HCT116 (cell line): ENCODE measurements at regions not wholly inside any gene's neighbourhood (a gene's known extent, or its start where the extent isn't known, plus 50 kb on each side); places are given as distances from the start of the nearest gene placed in this dataset.

ENCODE experiments used
- ATAC-seq: fragments of 200-7000 bp; cut with Tn5 transposase; 2 replicates; pipeline ENCODE4 v1.9.1; 2020; ENCODE audit warnings: mild to moderate bottlenecking, moderate library complexity
- BruUV-seq: library from RNA; stranded (reverse); fragments of 400-500 nt; replicated peaks from 2 replicates; lab custom pipeline; 2021; lab: Mats Ljungman, UMichigan
- CTCF ChIA-PET: fragments of 300-600 bp; sonication (Branson Sonifier 250); formaldehyde crosslinking; loops from one replicate; lab custom pipeline; 2021; ENCODE audit warnings: antibody characterized with exemption; lab: Charles Lee
- POLR2A ChIA-PET: fragments of 300-600, 350-600 bp; sonication (Branson Sonifier 250); formaldehyde crosslinking; loops from one replicate; lab custom pipeline; 2021; ENCODE audit warnings: antibody characterized with exemption; lab: Charles Lee
- RAD21 ChIA-PET, 2 experiments: fragments of 300-600 bp; sonication (Branson Sonifier 250); formaldehyde crosslinking; loops; one replicate each; lab custom pipeline; 2023; ENCODE audit warnings: low total read pairs in 2 of 2; ENCODE audit not compliant: uncharacterized antibody in 2 of 2, unreplicated experiment in 2 of 2, low non-redundant PET in 1 of 2; lab: Charles Lee
- DNase-seq: peaks from one replicate; pipeline ENCODE4 v3.0.0-alpha.2; 2010; ENCODE audit warnings: low read depth, low spot score
- H2AFZ ChIP-seq: fragments of 200-600 bp; shearing (Covaris generic), sonication (generic); 2 replicates; pipeline ENCODE4 v1.6.1; 2017; ENCODE audit warnings: low read depth, mixed run types, mixed read lengths, antibody characterized with exemption, low read length; ENCODE audit not compliant: poor library complexity, severe bottlenecking
- H3K27ac ChIP-seq: 2 replicates; pipeline ENCODE4 v1.5.1; 2012; ENCODE audit warnings: low read depth, low read length
- H3K27me3 ChIP-seq: fragments of 200-600 bp; sonication (generic); 2 replicates; pipeline ENCODE4 v1.6.1; 2016; ENCODE audit warnings: mixed run types, low read length, mixed read lengths; ENCODE audit not compliant: insufficient read depth
- H3K36me3 ChIP-seq, 2 experiments: fragments of 200-500 bp in 1 of 2; fragments of 200-600 bp in 1 of 2; sonication (Bioruptor generic) in 1 of 2; sonication (generic) in 1 of 2; 2 replicates each; pipeline versions ENCODE4 v1.5.1 to v1.6.1; 2014 to 2016; ENCODE audit warnings: low read length in 2 of 2, inconsistent platforms in 1 of 2, mixed read lengths in 1 of 2, mixed run types in 1 of 2; ENCODE audit not compliant: insufficient read depth in 2 of 2, control insufficient read depth in 1 of 2
- H3K4me1 ChIP-seq, 2 experiments: fragments of 200-600 bp in 1 of 2; sonication (generic) in 1 of 2; 2 replicates each; pipeline versions ENCODE4 v1.5.1 to v1.6.1; 2012 to 2017; ENCODE audit warnings: low read length in 2 of 2, inconsistent platforms in 1 of 2, mild to moderate bottlenecking in 1 of 2, mixed read lengths in 1 of 2, mixed run types in 1 of 2, moderate library complexity in 1 of 2; ENCODE audit not compliant: insufficient read depth in 2 of 2, control insufficient read depth in 1 of 2
- H3K4me2 ChIP-seq: fragments of 200-600 bp; sonication (generic); 2 replicates; pipeline ENCODE4 v1.6.1; 2017; ENCODE audit warnings: mixed run types, low read length, mixed read lengths
- H3K4me3 ChIP-seq, 2 experiments: fragments of 200-600 bp in 1 of 2; sonication (generic) in 1 of 2; replicated peaks in 1 of 2; 2 replicates each; pipeline ENCODE4 v1.5.1; 2011 to 2016; ENCODE audit warnings: low read length in 2 of 2, control low read depth in 1 of 2, low read depth in 1 of 2, mild to moderate bottlenecking in 1 of 2, mixed read lengths in 1 of 2, mixed run types in 1 of 2
- H3K79me2 ChIP-seq: fragments of 200-600 bp; sonication (generic); 2 replicates; pipeline ENCODE4 v1.6.1; 2017; ENCODE audit warnings: mild to moderate bottlenecking, mixed run types, low read length, moderate library complexity, mixed read lengths; ENCODE audit not compliant: insufficient read depth
- H3K9ac ChIP-seq: fragments of 200-600 bp; sonication (generic); 2 replicates; pipeline ENCODE4 v1.6.1; 2016; ENCODE audit warnings: low read length, mixed read lengths
- H3K9me2 ChIP-seq: fragments of 200-600 bp; sonication (generic), shearing (Covaris generic); 2 replicates; pipeline ENCODE4 v1.6.1; 2017; ENCODE audit warnings: mixed run types, mild to moderate bottlenecking, moderate library complexity; ENCODE audit not compliant: insufficient read depth
- H3K9me3 ChIP-seq, 2 experiments: fragments of 200-500 bp in 1 of 2; fragments of 200-600 bp in 1 of 2; sonication (Bioruptor generic) in 1 of 2; sonication (generic) in 1 of 2; 2 replicates each; pipeline ENCODE4 v1.6.1; 2014 to 2017; ENCODE audit warnings: low read length in 2 of 2, mixed read lengths in 2 of 2, inconsistent platforms in 1 of 2, low read depth in 1 of 2, mild to moderate bottlenecking in 1 of 2, mixed run types in 1 of 2, moderate library complexity in 1 of 2; ENCODE audit not compliant: control insufficient read depth in 1 of 2, insufficient read depth in 1 of 2
- H4K20me1 ChIP-seq: fragments of 200-600 bp; sonication (generic), shearing (Covaris generic); 2 replicates; pipeline ENCODE4 v1.6.1; 2017; ENCODE audit warnings: mixed run types, mild to moderate bottlenecking, moderate library complexity; ENCODE audit not compliant: insufficient read depth
- CBX3 ChIP-seq: IDR thresholded peaks from 2 replicates; pipeline ENCODE4 v1.6.1; 2012; ENCODE audit warnings: low read depth
- EGR1 ChIP-seq: IDR thresholded peaks from 2 replicates; pipeline ENCODE4 v1.6.1; 2012; ENCODE audit warnings: low read depth
- EZH2 ChIP-seq: fragments of 200-600 bp; sonication (generic); IDR thresholded peaks from 2 replicates; pipeline ENCODE4 v1.6.1; 2017; ENCODE audit warnings: antibody characterized with exemption, mixed run types
- EZH2phosphoT487 ChIP-seq: fragments of 200-600 bp; IDR thresholded peaks from 2 replicates; pipeline ENCODE4 v1.6.1; 2018; ENCODE audit warnings: antibody characterized with exemption, borderline replicate concordance
- FOSL1 ChIP-seq: IDR thresholded peaks from 2 replicates; pipeline ENCODE4 v1.6.1; 2012; ENCODE audit warnings: low read depth
- JUND ChIP-seq: IDR thresholded peaks from 2 replicates; pipeline ENCODE4 v1.6.1; 2012
- RAD21 ChIP-seq: IDR thresholded peaks from 2 replicates; pipeline ENCODE4 v1.6.1; 2012; ENCODE audit warnings: low read depth, mild to moderate bottlenecking
- TCF7L2 ChIP-seq: IDR thresholded peaks from 2 replicates; pipeline ENCODE4 v1.7.0; 2011; ENCODE audit warnings: borderline replicate concordance, inconsistent platforms; ENCODE audit not compliant: insufficient read depth, insufficient read length; ENCODE audit errors: extremely low read depth
- YY1 ChIP-seq: IDR thresholded peaks from 2 replicates; pipeline ENCODE4 v1.6.1; 2011; ENCODE audit warnings: low read length, low read depth, moderate library complexity, mild to moderate bottlenecking; ENCODE audit not compliant: insufficient replicate concordance; ENCODE audit errors: extremely low read depth
- intact Hi-C: fragments of 100-400 bp; cut with micrococcal nuclease; formaldehyde crosslinking; loops from 2 replicates; pipeline ENCODE4 v1.10.0; 2022
- TF ChIP-seq, protein P1 (sequence below): IDR thresholded peaks from 2 replicates; pipeline ENCODE4 v1.6.1; 2012; ENCODE audit warnings: low read depth

DNA sequence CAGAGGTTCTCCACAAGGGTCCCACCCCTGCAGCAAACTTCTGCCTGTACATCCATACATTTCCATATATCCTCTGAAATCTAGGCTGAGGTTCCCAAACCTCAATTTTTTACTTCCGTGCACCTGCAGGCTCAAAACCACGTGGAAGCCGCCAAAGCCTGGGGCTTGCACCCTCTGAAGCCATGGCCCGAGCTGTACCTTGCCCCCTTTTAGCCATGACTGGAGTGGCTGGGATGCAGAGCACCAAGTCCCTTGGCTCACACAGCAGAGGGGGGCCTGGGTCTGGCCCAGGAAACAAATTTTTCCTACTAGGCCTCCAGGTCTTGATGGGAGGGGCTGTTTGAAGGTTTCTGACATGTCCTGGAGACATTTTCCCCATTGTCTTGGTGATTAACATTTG lies 84.4 kb downstream of the FSCB start (continued):
- TF ChIP-seq, protein P1, sequence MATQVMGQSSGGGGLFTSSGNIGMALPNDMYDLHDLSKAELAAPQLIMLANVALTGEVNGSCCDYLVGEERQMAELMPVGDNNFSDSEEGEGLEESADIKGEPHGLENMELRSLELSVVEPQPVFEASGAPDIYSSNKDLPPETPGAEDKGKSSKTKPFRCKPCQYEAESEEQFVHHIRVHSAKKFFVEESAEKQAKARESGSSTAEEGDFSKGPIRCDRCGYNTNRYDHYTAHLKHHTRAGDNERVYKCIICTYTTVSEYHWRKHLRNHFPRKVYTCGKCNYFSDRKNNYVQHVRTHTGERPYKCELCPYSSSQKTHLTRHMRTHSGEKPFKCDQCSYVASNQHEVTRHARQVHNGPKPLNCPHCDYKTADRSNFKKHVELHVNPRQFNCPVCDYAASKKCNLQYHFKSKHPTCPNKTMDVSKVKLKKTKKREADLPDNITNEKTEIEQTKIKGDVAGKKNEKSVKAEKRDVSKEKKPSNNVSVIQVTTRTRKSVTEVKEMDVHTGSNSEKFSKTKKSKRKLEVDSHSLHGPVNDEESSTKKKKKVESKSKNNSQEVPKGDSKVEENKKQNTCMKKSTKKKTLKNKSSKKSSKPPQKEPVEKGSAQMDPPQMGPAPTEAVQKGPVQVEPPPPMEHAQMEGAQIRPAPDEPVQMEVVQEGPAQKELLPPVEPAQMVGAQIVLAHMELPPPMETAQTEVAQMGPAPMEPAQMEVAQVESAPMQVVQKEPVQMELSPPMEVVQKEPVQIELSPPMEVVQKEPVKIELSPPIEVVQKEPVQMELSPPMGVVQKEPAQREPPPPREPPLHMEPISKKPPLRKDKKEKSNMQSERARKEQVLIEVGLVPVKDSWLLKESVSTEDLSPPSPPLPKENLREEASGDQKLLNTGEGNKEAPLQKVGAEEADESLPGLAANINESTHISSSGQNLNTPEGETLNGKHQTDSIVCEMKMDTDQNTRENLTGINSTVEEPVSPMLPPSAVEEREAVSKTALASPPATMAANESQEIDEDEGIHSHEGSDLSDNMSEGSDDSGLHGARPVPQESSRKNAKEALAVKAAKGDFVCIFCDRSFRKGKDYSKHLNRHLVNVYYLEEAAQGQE: no peak
- TF ChIP-seq EZH2phosphoT487 (no peak), RAD21 (no peak), CBX3 (no peak)

DNA sequence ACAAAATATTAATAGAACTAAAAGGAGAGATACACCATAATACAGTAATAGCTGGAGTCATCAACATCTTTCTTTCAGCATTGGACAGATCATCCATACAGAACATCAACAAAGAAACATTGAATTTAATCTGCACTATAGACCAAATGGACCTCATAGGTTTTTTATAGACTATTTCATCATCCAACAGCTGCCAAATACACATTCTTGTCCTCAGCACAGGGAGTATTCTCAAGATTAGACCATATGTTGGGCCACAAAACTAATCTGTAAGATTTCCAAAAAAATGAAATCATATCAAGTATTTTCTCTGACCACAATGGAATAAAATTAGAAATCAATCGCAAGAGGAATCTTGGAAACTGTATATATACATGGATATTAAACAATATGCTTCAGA lies 86.9 kb downstream of the FSCB start:
- no peaks in the 10 kb centered on the region for H4K20me1 ChIP-seq
- no peaks in the 10 kb centered on the region for H3K9me3 ChIP-seq
- H3K4me1 ChIP-seq: no peaks in the 10 kb centered on the region
- H3K36me3 ChIP-seq: no peaks in the 10 kb centered on the region
- H2AFZ ChIP-seq: no peak overlapping the region
- no peak overlapping the region for H3K4me2 ChIP-seq
- intact Hi-C loops: no loop called here
- TF ChIP-seq EGR1: no peak
- TF ChIP-seq TCF7L2: no peak
- TF ChIP-seq YY1: no peak
- no peak for TF ChIP-seq JUND
- no peak for TF ChIP-seq EZH2
- TF ChIP-seq CBX3: no peak
- no peak for TF ChIP-seq RAD21
- TF ChIP-seq FOSL1: no peak
- ChIA-PET POLR2A (no interaction called here), RAD21 (no interaction called here), CTCF (no interaction called here)
- no peak overlapping the region for H3K4me3 ChIP-seq
- H3K79me2 ChIP-seq: no peaks in the 10 kb centered on the region
- H3K9ac ChIP-seq: no peak overlapping the region
- no peaks in the 10 kb centered on the region for H3K27me3 ChIP-seq
- H3K27ac ChIP-seq: no peak overlapping the region
- DNase-seq (no peak), ATAC-seq (no peak)
- H3K9me2 ChIP-seq: no peaks in the 10 kb centered on the region
- BruUV-seq: no TSS peak
